CD4-positive, alpha-beta T cell treated with Interleukin-12 subunit alpha and Interleukin-12 subunit beta, for 1 hour (primary cell): ENCODE measurements at regions not wholly inside any gene's neighbourhood (a gene's known extent, or its start where the extent isn't known, plus 50 kb on each side); places are given as distances from the start of the nearest gene placed in this dataset.
"Not testable (repeated sequence)": the region's sequence is repeated elsewhere in the genome, so short reads cannot be mapped to it uniquely, and the experiment has no call there.

Experiments
- DNase-seq: peaks from one replicate; pipeline ENCODE4 v3.0.0-alpha.2; 2020

DNA sequence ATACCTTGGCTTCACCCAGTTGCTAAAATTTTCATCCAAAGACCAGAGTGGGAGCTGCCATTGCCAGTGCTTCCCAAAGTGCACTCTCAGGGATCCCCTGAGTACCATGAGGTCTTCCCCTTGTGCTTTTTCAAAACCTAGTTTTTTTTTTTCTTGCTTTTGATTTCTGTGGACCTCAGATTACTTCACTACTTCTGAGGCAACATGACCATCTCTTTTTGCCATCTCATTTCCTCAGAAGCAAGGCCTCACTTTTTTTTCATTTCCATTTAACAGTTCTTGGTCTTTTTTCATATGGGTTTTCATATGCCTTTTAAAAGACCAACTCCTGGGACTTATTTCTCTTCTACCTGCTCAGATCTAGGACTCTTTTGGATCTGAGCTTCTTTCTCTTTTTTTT lies 64.1 kb upstream of the MMS22L start:
- DNase-seq = no peak

DNA sequence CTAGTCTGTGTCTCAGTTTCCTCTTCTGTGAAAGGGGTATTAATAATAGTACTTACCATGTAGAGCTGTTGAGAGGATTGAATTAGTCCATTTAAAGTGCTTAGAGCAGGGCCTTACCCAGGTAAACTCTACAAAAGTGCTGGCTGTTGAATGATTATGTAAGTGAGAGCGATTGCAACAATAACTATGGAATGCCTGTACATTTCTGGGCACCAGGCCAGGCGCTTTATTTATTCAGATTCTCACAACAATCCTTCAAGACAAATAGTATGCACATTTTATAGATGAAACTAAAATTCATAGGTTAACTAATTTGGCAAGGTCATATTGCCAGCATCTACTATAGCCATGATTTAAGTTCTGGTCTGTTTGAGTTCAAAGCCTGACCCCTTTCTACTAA lies 78.3 kb upstream of the MMS22L start:
- no peak for DNase-seq

- DNase-seq = no peak
Observed at GRCh38 chr6:97364327-97364726, 81.3 kb upstream of the MMS22L start.

DNA sequence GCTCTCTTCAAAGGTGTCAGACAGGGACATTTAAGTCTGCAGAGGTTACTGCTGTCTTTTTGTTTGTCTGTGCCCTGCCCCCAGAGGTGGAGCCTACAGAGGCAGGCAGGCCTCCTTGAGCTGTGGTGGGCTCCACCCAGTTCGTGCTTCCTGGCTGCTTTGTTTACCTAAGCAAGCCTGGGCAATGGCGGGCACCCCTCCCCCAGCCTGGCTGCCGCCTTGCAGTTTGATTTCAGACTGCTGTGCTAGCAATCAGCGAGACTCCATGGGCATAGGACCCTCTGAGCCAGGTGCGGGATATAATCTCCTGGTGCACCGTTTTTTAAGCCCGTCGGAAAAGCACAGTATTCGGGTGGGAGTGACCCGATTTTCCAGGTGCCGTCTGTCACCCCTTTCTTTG lies 99.1 kb upstream of the MMS22L start:
- not testable (repeated sequence) for DNase-seq

DNA sequence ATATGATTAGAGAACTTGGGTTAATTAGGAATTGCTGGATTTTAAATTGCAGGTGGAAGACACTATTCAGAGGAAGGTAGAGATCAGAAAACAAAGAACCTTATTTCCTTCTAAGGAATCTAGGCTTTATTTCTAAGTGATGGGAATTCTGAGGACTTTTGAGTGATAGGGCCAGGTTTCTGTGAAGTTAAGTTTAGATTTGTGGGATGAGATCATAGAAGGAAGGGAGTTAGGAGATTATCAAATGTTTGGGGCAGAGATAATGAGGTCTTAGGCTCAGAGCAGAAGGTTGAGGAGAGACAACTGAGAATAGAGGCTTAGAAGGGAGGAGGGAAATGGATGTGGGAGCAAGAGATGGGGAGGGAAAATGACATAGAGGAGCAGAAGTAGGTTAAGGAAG lies 109.7 kb upstream of the MMS22L start:
- DNase-seq = no peak

DNA sequence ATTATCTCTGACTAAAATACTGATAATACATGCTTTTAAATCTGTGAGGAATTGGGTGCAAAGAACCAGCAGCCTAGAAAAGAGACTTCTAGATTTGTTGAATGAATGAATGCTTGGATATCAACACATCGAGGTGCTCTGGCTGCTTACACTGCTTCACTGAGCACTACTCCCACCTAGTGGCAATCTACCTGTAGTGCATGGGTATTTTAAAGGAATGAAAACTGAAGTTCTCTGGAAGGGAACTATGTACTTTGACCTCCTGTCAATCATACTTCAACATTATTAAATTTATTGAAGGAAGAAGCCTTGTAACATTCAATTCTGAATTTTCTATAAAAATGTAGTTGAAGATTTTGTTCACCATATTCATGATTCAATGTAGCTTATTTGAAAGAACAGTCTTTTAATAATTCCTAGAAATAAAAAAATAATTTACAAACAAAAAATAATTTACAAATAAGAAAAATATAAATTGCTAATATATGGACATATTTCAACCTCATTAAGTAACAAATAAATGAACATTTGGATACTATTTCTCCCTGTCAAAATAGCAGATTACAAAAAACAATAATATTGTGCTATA lies 111.2 kb upstream of the MMS22L start:
- DNase-seq = peak; percentile 66

- no peak for DNase-seq
Observed at GRCh38 chr6:97396880-97397279, 113.9 kb upstream of the MMS22L start.

DNA sequence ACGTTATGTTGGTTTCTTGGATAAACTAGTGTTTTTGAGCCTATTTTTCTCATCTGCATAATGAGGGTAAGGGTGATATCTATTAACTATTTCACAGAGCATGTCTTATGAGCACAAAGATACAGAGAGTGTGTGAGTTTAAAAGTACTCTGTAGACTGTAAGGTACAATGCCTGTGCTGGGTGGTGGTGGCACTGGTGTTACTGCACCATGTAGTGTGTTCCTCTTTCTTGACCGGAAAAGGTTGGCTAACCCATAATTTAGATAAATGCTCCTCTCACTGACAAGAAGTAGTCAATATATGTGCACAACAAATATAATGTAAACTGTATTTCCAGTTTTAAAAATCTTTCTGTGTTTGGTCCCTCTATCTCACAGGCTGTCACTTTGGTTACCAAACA lies 116.2 kb upstream of the MMS22L start:
- no peak for DNase-seq

- DNase-seq = no peak
Observed at GRCh38 chr6:97401533-97401932, 118.5 kb upstream of the MMS22L start.

DNA sequence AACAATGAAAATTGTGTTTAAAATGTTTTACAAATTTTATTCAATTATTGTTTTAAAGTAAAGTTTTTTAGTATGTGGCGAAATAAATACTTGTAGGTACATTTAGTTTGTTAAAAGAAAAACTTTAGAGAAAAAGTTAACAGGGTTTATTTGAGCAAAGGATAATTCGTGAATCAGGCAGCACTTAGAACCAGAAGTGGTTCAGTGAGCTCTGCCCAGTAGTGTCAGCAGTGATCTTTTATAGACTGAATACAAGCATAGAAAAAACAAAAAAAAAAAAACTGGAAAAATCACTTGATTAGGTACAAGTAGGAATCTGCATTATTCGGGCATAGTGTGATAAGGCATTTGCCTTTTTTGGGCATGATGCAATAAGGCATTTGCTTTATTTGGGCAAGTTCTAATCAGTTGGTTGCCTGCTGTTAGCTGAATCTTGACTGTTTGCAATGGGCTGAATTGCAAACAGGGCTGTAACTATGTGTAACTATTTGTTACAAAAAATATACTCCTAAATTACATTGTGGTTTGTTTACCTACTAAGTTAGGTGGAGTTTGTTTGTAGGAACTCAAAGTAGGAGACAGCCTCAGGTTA lies 122.9 kb upstream of the MMS22L start:
- no peak for DNase-seq

- no peak for DNase-seq
Observed at GRCh38 chr6:97406633-97407032, 123.6 kb upstream of the MMS22L start.

DNA sequence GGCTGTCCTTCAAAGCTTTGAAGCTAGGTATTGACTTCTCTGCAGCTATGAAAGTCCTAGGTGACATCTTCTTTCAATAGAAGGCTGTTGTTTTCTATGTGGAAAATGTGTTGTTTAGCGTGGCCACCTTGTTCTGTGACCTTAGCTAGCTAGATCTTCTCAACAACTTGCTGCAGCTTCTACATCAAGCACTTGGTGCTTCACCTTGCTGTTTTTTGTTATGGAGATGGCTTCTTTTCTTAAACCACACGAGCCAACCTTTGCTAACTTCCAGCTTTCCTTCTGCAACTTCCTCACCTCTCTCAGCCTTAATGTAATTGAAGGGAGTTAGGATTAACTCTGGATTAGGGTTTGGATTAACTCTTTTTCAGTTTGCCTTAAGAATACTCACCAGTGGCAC lies 128.6 kb upstream of the MMS22L start:
- no peak for DNase-seq

GRCh38 chr6:97412511-97412910 lies 129.5 kb upstream of the MMS22L start:
- DNase-seq = no peak

GRCh38 chr6:97422171-97422570 lies 139.2 kb upstream of the MMS22L start:
- DNase-seq = no peak

DNA sequence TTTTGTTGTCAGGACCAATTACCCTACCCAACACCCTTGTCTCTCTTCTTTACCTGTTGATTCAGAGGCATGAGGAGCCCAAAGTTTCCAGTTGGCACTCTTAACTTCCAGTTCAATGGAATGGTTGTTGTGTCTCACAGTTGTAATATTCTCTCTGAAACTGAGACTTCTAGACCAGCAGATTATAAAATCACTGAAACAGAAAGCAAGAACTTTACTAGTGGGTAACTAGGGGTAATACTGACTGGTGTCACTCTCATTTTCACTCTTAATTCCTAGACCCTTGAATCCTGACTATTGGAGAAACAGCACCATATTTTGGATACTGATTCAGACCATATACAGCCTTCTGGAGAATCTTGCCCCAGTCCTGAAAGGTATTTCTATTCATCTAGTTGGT lies 140.2 kb upstream of the MMS22L start:
- no peak for DNase-seq

GRCh38 chr6:97427648-97428047 lies 144.6 kb upstream of the MMS22L start:
- DNase-seq = no peak

- DNase-seq = no peak
Observed at GRCh38 chr6:97437087-97437486, 154.1 kb upstream of the MMS22L start.

GRCh38 chr6:97438011-97438671 lies 155.1 kb upstream of the MMS22L start:
- no peak for DNase-seq

GRCh38 chr6:97440590-97441176 lies 157.7 kb upstream of the MMS22L start:
- DNase-seq = no peak

GRCh38 chr6:97443408-97444080 lies 160.5 kb upstream of the MMS22L start:
- DNase-seq = no peak

DNA sequence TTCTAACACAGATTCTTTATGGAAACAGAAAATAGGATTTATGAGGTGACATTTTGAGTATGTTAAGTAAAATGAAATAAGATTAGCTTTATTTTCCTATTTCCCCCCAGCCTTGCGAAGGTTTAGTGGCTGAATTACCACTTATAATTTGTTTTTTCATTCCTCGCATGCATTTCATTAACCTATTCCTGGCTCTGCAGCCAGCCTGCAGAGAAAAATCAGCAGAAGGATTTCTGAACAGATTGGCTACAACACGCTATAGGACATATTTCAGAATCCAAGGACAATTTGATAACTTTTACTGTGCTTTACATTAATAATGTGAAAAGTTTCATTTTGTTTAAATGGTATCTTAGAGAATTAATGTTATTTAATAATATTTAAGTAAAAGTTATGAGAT lies 162.4 kb upstream of the MMS22L start:
- no peak for DNase-seq

- no peak for DNase-seq
Observed at GRCh38 chr6:97449444-97449966, 166.5 kb upstream of the MMS22L start.

DNA sequence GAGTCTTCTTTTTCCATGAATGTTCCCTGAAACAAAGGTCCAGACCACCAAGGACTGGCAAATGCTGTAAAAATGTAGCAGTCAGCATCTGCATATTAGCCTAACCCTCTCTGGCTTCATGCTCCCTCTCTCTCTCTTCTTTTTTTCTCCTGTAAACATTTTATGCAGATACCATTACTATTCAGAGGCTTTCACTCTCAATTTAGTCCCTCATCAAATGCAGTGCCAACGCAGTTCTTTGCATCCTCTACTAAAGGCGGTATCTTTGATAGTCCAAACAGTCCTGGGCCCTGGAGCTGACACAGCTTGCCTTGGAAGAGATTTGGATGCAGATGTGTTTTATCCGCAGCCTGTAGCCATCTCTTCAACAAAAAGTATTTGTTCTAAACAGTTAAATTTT lies 167.1 kb upstream of the MMS22L start:
- DNase-seq = no peak

DNA sequence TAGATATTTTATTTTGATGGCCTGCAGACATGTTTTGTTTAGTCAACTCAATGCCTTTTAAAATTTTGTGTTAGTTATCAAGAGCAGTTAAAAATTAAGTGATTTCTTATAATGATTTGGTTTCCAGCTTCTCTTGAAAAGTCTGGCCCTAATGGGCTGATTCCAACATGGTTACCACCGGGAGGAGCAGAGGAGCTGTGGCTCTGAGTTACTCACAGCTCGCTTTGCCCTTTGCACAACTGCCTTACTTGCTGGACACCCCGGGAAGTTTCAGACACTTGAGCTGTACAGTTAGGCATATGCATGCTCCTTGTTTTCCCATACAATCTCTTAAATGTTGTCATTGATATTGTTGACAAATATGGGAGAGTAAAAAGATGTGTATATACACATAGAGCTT lies 173.1 kb upstream of the MMS22L start:
- no peak for DNase-seq
